Ectodermal cell (in vitro differentiated cells): ENCODE measurements at regions not wholly inside any gene's neighbourhood (a gene's known extent, or its start where the extent isn't known, plus 50 kb on each side); places are given as distances from the start of the nearest gene placed in this dataset.

ENCODE experiments used
- H3K27ac ChIP-seq: 2 replicates; pipeline ENCODE4 v1.7.0; 2013; ENCODE audit warnings: mild to moderate bottlenecking, low read depth, low read length; ENCODE audit not compliant: insufficient read depth, poor library complexity, severe bottlenecking
- H3K27me3 ChIP-seq: 2 replicates; pipeline ENCODE4 v1.7.0; 2013; ENCODE audit warnings: mild to moderate bottlenecking, low read length; ENCODE audit not compliant: insufficient read depth, control insufficient read depth, poor library complexity, severe bottlenecking
- H3K36me3 ChIP-seq: one replicate; pipeline ENCODE4 v1.7.0; 2013; ENCODE audit warnings: low read length; ENCODE audit not compliant: control insufficient read depth, insufficient read depth
- H3K4me1 ChIP-seq: one replicate; pipeline ENCODE4 v1.7.0; 2013; ENCODE audit warnings: low read length; ENCODE audit not compliant: control insufficient read depth, insufficient read depth
- H3K4me3 ChIP-seq: 2 replicates; pipeline ENCODE4 v1.7.0; 2013; ENCODE audit warnings: low read depth, low read length, control low read depth; ENCODE audit not compliant: insufficient read depth
- H3K9me3 ChIP-seq: 2 replicates; pipeline ENCODE4 v1.7.0; 2013; ENCODE audit warnings: mild to moderate bottlenecking, low read length, moderate library complexity; ENCODE audit not compliant: control insufficient read depth
- WGBS, 2 experiments: methylation state at CpG; one replicate each; pipeline ENCODE4 v1.1.7; 2013; ENCODE audit warnings: missing lambda C conversion rate in 2 of 2; 5-methylcytosine and 5-hydroxymethylcytosine counted together

GRCh38 chr13:53569453-53569852, 540.8 kb downstream of the OLFM4 start:
- Histone ChIP-seq H3K4me1 (no peaks in the 10 kb centered on the region), H3K27me3 (no peaks in the 10 kb centered on the region), H3K4me3 (no peak overlapping the region), H3K36me3 (no peaks in the 10 kb centered on the region), H3K27ac (no peak overlapping the region), H3K9me3 (no peaks in the 10 kb centered on the region)
- 96 to 98% methylated on average over 2 of the region's 2 CpGs for WGBS, 2 experiments

GRCh38 chr13:53601113-53601512, 572.5 kb downstream of the OLFM4 start:
- Histone ChIP-seq H3K4me1 (no peaks in the 10 kb centered on the region), H3K9me3 (no peaks in the 10 kb centered on the region), H3K27ac (no peak overlapping the region), H3K36me3 (no peaks in the 10 kb centered on the region), H3K27me3 (no peaks in the 10 kb centered on the region), H3K4me3 (no peak overlapping the region)
- WGBS, 2 experiments: 71 to 75% methylated on average over 5 of the region's 5 CpGs

- Histone ChIP-seq H3K4me3 (no peak overlapping the region), H3K36me3 (no peaks in the 10 kb centered on the region), H3K9me3 (no peaks in the 10 kb centered on the region), H3K27me3 (no peaks in the 10 kb centered on the region), H3K4me1 (no peaks in the 10 kb centered on the region), H3K27ac (no peak overlapping the region)
- 96 to 98% methylated on average over 1 of the region's 1 CpG for WGBS, 2 experiments
These were observed 576.7 kb downstream of the OLFM4 start for GRCh38 chr13:53605326-53605725.

- no peaks in the 10 kb centered on the region for H3K4me1 ChIP-seq
- no peak overlapping the region for H3K4me3 ChIP-seq
- no peak overlapping the region for H3K27ac ChIP-seq
- no peaks in the 10 kb centered on the region for H3K9me3 ChIP-seq
- no peaks in the 10 kb centered on the region for H3K36me3 ChIP-seq
- no peaks in the 10 kb centered on the region for H3K27me3 ChIP-seq
- WGBS, 2 experiments: 90 to 97% methylated on average over 3 of the region's 3 CpGs
These were observed 583.6 kb downstream of the OLFM4 start for GRCh38 chr13:53612200-53612599.

- Histone ChIP-seq H3K36me3 (no peaks in the 10 kb centered on the region), H3K4me3 (no peak overlapping the region), H3K9me3 (no peaks in the 10 kb centered on the region), H3K4me1 (no peaks in the 10 kb centered on the region), H3K27ac (no peak overlapping the region), H3K27me3 (no peaks in the 10 kb centered on the region)
- 93 to 94% methylated on average over 2 of the region's 2 CpGs for WGBS, 2 experiments
These were observed 593.8 kb downstream of the OLFM4 start for GRCh38 chr13:53622456-53622855.

- H3K27ac ChIP-seq: no peak overlapping the region
These were observed 594.5 kb downstream of the OLFM4 start for GRCh38 chr13:53623146-53623545.

GRCh38 chr13:53631511-53631910, 602.9 kb downstream of the OLFM4 start:
- Histone ChIP-seq H3K9me3 (no peaks in the 10 kb centered on the region), H3K36me3 (no peaks in the 10 kb centered on the region), H3K27me3 (no peaks in the 10 kb centered on the region), H3K4me1 (no peaks in the 10 kb centered on the region), H3K27ac (no peak overlapping the region), H3K4me3 (no peak overlapping the region)
- 86 to 90% methylated on average over 2 of the region's 2 CpGs for WGBS, 2 experiments

More at GRCh38 chr13:53623146-53623545, 594.5 kb downstream of the OLFM4 start:
- H3K9me3 ChIP-seq: no peaks in the 10 kb centered on the region
- no peaks in the 10 kb centered on the region for H3K36me3 ChIP-seq
- H3K27me3 ChIP-seq: no peaks in the 10 kb centered on the region
- H3K4me1 ChIP-seq: no peaks in the 10 kb centered on the region
- H3K4me3 ChIP-seq: no peak overlapping the region
- WGBS, 2 experiments: 100% methylated on average over 2 of the region's 2 CpGs

- Histone ChIP-seq H3K4me3 (no peak overlapping the region), H3K4me1 (peaks cover 6% of the 10 kb centered on the region), H3K27ac (no peak overlapping the region), H3K9me3 (no peaks in the 10 kb centered on the region), H3K27me3 (no peaks in the 10 kb centered on the region), H3K36me3 (no peaks in the 10 kb centered on the region)
- WGBS, 2 experiments: 73 to 90% methylated on average over 2 of the region's 2 CpGs
These were observed 609.4 kb downstream of the OLFM4 start for GRCh38 chr13:53638040-53638439.

GRCh38 chr13:53642306-53642705, 613.7 kb downstream of the OLFM4 start:
- no peaks in the 10 kb centered on the region for H3K27me3 ChIP-seq
- WGBS, 2 experiments: 75 to 89% methylated on average over 2 to 3 of the region's 3 CpGs
- no peak overlapping the region for H3K4me3 ChIP-seq
- no peaks in the 10 kb centered on the region for H3K9me3 ChIP-seq
- H3K27ac ChIP-seq: no peak overlapping the region
- H3K36me3 ChIP-seq: no peaks in the 10 kb centered on the region
- H3K4me1 ChIP-seq: peaks cover under 1% of the 10 kb centered on the region

GRCh38 chr13:53648673-53649072, 620.1 kb downstream of the OLFM4 start:
- Histone ChIP-seq H3K27me3 (no peaks in the 10 kb centered on the region), H3K27ac (no peak overlapping the region), H3K36me3 (no peaks in the 10 kb centered on the region), H3K4me1 (no peaks in the 10 kb centered on the region), H3K4me3 (no peak overlapping the region), H3K9me3 (no peaks in the 10 kb centered on the region)
- WGBS, 2 experiments: 88 to 93% methylated on average over 3 of the region's 3 CpGs

- Histone ChIP-seq H3K9me3 (no peaks in the 10 kb centered on the region), H3K36me3 (no peaks in the 10 kb centered on the region), H3K4me1 (no peaks in the 10 kb centered on the region), H3K27me3 (no peaks in the 10 kb centered on the region), H3K27ac (no peak overlapping the region), H3K4me3 (no peak overlapping the region)
- 100% methylated on average over 1 of the region's 2 CpGs; no CpG with 5 or more reads in 1 of the 2 experiments for WGBS, 2 experiments
These were observed 643.4 kb downstream of the OLFM4 start for GRCh38 chr13:53672005-53672404.
